WTC11 (cell line): ENCODE measurements at regions not wholly inside any gene's neighbourhood (a gene's known extent, or its start where the extent isn't known, plus 50 kb on each side); places are given as distances from the start of the nearest gene placed in this dataset.

Experiments
- ATAC-seq: fragments of 200-7000 bp; cut with Tn5 transposase; 2 replicates; pipeline ENCODE4 v1.10.0; 2021; ENCODE audit warnings: mild to moderate bottlenecking, moderate library complexity
- CTCF ChIA-PET: fragments of 300-600 bp; sonication (Branson Sonifier 250); formaldehyde crosslinking; loops from one replicate; lab custom pipeline; 2021; ENCODE audit warnings: antibody characterized with exemption; lab: Charles Lee
- POLR2A ChIA-PET: fragments of 350-600 bp; sonication (Branson Sonifier 250); formaldehyde crosslinking; loops from one replicate; lab custom pipeline; 2021; ENCODE audit warnings: antibody characterized with exemption; lab: Charles Lee
- DNase-seq: peaks from one replicate; pipeline ENCODE4 v3.0.0; 2021; ENCODE audit warnings: low spot score
- H3K27ac Mint-ChIP-seq: 2 replicates; pipeline ENCODE4 v1.8.0; 2021; ENCODE audit warnings: mixed read lengths
- H3K27me3 Mint-ChIP-seq: 2 replicates; pipeline ENCODE4 v1.8.0; 2021; ENCODE audit warnings: low read depth, mild to moderate bottlenecking, moderate library complexity, mixed read lengths
- H3K36me3 Mint-ChIP-seq: 2 replicates; pipeline ENCODE4 v1.8.0; 2021; ENCODE audit warnings: mixed read lengths
- H3K4me1 Mint-ChIP-seq: 2 replicates; pipeline ENCODE4 v1.8.0; 2022; ENCODE audit warnings: mixed read lengths
- H3K4me3 Mint-ChIP-seq: 2 replicates; pipeline ENCODE4 v1.8.0; 2021; ENCODE audit warnings: mild to moderate bottlenecking, moderate library complexity, mixed read lengths
- H3K9me3 Mint-ChIP-seq: 2 replicates; pipeline ENCODE4 v1.8.0; 2021; ENCODE audit warnings: mixed read lengths
- CREB1 ChIP-seq: sonication (generic); formaldehyde crosslinking; IDR thresholded peaks from 2 replicates; pipeline ENCODE4 v1.8.0; 2023; ENCODE audit warnings: mild to moderate bottlenecking, missing genetic modification reagents
- CREM ChIP-seq: sonication (generic); formaldehyde crosslinking; IDR thresholded peaks from 2 replicates; pipeline ENCODE4 v1.8.1; 2022; ENCODE audit warnings: mild to moderate bottlenecking, missing genetic modification reagents, moderate library complexity
- FOXP1 ChIP-seq: sonication (generic); formaldehyde crosslinking; IDR thresholded peaks from 2 replicates; pipeline ENCODE4 v1.8.0; 2022; ENCODE audit warnings: missing genetic modification reagents, mild to moderate bottlenecking, moderate library complexity, borderline replicate concordance
- JUN ChIP-seq: sonication (generic); formaldehyde crosslinking; IDR thresholded peaks from 2 replicates; pipeline ENCODE4 v1.8.0; 2023; ENCODE audit warnings: mild to moderate bottlenecking, missing genetic modification reagents
- MXD4 ChIP-seq: fragments of 250-450 bp; sonication (Bioruptor Pico); IDR thresholded peaks from 2 replicates; pipeline ENCODE4 v1.8.0; 2021; ENCODE audit warnings: mild to moderate bottlenecking, moderate library complexity, borderline replicate concordance
- NR2C2 ChIP-seq: sonication (generic); formaldehyde crosslinking; IDR thresholded peaks from 2 replicates; pipeline ENCODE4 v1.8.0; 2022; ENCODE audit warnings: mild to moderate bottlenecking, missing genetic modification reagents
- PRRX2 ChIP-seq: fragments of 250-450 bp; sonication (Bioruptor Pico); IDR thresholded peaks from 2 replicates; pipeline ENCODE4 v1.8.0; 2021; ENCODE audit warnings: mild to moderate bottlenecking
- RORB ChIP-seq: fragments of 250-450 bp; sonication (Bioruptor Pico); IDR thresholded peaks from 2 replicates; pipeline ENCODE4 v1.9.0; 2021; ENCODE audit warnings: mild to moderate bottlenecking
- SP1 ChIP-seq: sonication (generic); formaldehyde crosslinking; conservative IDR thresholded peaks from 2 replicates; pipeline ENCODE4 v1.8.1; 2022; ENCODE audit warnings: missing genetic modification reagents
- TEAD4 ChIP-seq: sonication (generic); formaldehyde crosslinking; IDR thresholded peaks from 2 replicates; pipeline ENCODE4 v1.8.0; 2022; ENCODE audit warnings: mild to moderate bottlenecking, missing genetic modification reagents
- ZNF121 ChIP-seq: sonication (generic); formaldehyde crosslinking; IDR thresholded peaks from 2 replicates; pipeline ENCODE4 v1.8.0; 2023; ENCODE audit warnings: missing genetic modification reagents
- ZNF138 ChIP-seq: sonication (generic); formaldehyde crosslinking; conservative IDR thresholded peaks from 2 replicates; pipeline ENCODE4 v1.8.1; 2022; ENCODE audit warnings: mild to moderate bottlenecking, moderate library complexity, missing genetic modification reagents
- ZNF232 ChIP-seq: sonication (generic); formaldehyde crosslinking; IDR thresholded peaks from 2 replicates; pipeline ENCODE4 v1.8.0; 2022; ENCODE audit warnings: mild to moderate bottlenecking, missing genetic modification reagents
- TF ChIP-seq, protein P1 (sequence below): sonication (generic); formaldehyde crosslinking; IDR thresholded peaks from 2 replicates; pipeline ENCODE4 v1.8.0; 2022; ENCODE audit warnings: mild to moderate bottlenecking, missing genetic modification reagents
- TF ChIP-seq, protein P2 (sequence below): sonication (generic); formaldehyde crosslinking; IDR thresholded peaks from 2 replicates; pipeline ENCODE4 v1.8.0; 2022; ENCODE audit warnings: mild to moderate bottlenecking, missing genetic modification reagents
- TF ChIP-seq, protein P3 (sequence below): fragments of 250-450 bp; sonication (Bioruptor Pico); IDR thresholded peaks from 2 replicates; pipeline ENCODE4 v1.9.0; 2021; ENCODE audit warnings: mild to moderate bottlenecking
- TF ChIP-seq, protein P4 (sequence below): fragments of 250-450 bp; sonication (Bioruptor Pico); IDR thresholded peaks from 2 replicates; pipeline ENCODE4 v1.8.0; 2021; ENCODE audit warnings: mild to moderate bottlenecking
- TF ChIP-seq, protein P5 (sequence below): sonication (generic); formaldehyde crosslinking; IDR thresholded peaks from 2 replicates; pipeline ENCODE4 v1.8.1; 2023; ENCODE audit warnings: mild to moderate bottlenecking, missing genetic modification reagents, moderate library complexity
- TF ChIP-seq, protein P6 (sequence below): sonication (generic); formaldehyde crosslinking; IDR thresholded peaks from 2 replicates; pipeline ENCODE4 v1.8.1; 2023; ENCODE audit warnings: mild to moderate bottlenecking, missing genetic modification reagents, borderline replicate concordance
- TF ChIP-seq, protein P7 (sequence below): sonication (generic); formaldehyde crosslinking; IDR thresholded peaks from 2 replicates; pipeline ENCODE4 v1.8.0; 2023; ENCODE audit warnings: mild to moderate bottlenecking, missing genetic modification reagents
- TF ChIP-seq, protein P8 (sequence below): sonication (generic); formaldehyde crosslinking; IDR thresholded peaks from 2 replicates; pipeline ENCODE4 v1.8.0; 2022; ENCODE audit warnings: mild to moderate bottlenecking, missing genetic modification reagents

DNA sequence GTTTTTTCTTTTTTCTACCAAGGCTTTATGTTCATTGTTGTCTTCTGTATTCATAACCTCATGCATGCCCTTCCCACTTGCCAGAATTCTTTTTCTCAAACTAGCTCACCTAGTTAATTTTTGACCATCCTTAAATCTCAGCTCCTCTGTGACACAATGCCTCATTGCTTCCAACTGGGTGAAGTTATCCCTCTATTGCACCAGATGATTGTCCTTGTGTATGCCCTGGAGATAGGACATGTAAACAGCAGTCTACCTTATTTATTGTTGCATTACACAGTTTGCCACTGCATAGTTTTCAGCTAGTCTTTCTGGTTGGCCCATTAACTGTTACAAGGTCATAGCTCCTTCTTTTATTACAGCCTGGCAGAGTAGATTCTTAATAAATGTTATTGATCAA, 763.1 kb upstream of the COBL start:
- DNase-seq, result no peak
- peaks cover 15% of the 10 kb centered on the region for H3K4me1 Mint-ChIP-seq
- H3K4me3 Mint-ChIP-seq, result no peak overlapping the region
- TF ChIP-seq JUN (no peak), SP1 (no peak), RORB (CRISPR knock-in tag) (no peak), ZNF138 (no peak), ZNF232 (CRISPR knock-in tag) (no peak)
- TF ChIP-seq, protein P1, sequence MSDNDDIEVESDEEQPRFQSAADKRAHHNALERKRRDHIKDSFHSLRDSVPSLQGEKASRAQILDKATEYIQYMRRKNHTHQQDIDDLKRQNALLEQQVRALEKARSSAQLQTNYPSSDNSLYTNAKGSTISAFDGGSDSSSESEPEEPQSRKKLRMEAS (CRISPR knock-in tag), result no peak
- TF ChIP-seq, protein P2, sequence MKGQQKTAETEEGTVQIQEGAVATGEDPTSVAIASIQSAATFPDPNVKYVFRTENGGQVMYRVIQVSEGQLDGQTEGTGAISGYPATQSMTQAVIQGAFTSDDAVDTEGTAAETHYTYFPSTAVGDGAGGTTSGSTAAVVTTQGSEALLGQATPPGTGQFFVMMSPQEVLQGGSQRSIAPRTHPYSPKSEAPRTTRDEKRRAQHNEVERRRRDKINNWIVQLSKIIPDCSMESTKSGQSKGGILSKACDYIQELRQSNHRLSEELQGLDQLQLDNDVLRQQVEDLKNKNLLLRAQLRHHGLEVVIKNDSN (CRISPR knock-in tag), result no peak
- TF ChIP-seq, all 79 proteins: peak for 0
- ChIA-PET CTCF (no interaction called here), POLR2A (no interaction called here)
- Mint-ChIP-seq H3K36me3 (peaks cover 2% of the 10 kb centered on the region; the same call in 1 of the 2 replicates), H3K27me3 (no peaks in the 10 kb centered on the region), H3K27ac (no peak overlapping the region), H3K9me3 (peaks cover 15% of the 10 kb centered on the region)
- no peak for ATAC-seq

DNA sequence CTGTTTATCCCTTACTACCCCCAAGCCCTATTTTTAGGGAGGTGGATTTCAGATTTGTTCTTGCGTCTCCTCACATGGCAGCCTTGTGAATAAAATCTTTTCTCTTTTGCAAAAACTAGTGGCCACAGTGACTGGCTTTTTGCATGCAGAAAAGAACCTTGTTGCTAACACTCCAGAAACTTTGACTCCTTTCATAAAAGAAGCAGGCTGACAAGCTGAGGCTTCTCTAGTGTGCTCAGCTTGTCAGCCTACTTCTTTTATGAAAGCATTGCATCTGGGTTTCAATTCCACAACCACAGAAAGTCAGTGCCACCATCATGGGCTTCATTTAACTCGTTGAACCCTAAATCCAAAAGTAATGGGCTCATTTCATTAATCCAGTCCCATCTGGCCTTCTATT, 761.0 kb upstream of the COBL start:
- Mint-ChIP-seq H3K4me3 (no peak overlapping the region), H3K36me3 (peaks cover 2% of the 10 kb centered on the region; the same call in 1 of the 2 replicates), H3K27ac (no peak overlapping the region), H3K9me3 (peaks cover 15% of the 10 kb centered on the region), H3K4me1 (peaks cover 15% of the 10 kb centered on the region)
- CTCF ChIA-PET, result no interaction called here
- ATAC-seq (no peak), DNase-seq (no peak)
- POLR2A ChIA-PET, result no interaction called here
- TF ChIP-seq JUN (no peak), ZNF121 (CRISPR knock-in tag) (no peak), NR2C2 (CRISPR knock-in tag) (no peak), MXD4 (no peak), TEAD4 (CRISPR knock-in tag) (no peak), CREB1 (CRISPR knock-in tag) (no peak), CREM (CRISPR knock-in tag) (no peak), PRRX2 (CRISPR knock-in tag) (no peak), SP1 (no peak), FOXP1 (CRISPR knock-in tag) (no peak)
- TF ChIP-seq, protein P3, sequence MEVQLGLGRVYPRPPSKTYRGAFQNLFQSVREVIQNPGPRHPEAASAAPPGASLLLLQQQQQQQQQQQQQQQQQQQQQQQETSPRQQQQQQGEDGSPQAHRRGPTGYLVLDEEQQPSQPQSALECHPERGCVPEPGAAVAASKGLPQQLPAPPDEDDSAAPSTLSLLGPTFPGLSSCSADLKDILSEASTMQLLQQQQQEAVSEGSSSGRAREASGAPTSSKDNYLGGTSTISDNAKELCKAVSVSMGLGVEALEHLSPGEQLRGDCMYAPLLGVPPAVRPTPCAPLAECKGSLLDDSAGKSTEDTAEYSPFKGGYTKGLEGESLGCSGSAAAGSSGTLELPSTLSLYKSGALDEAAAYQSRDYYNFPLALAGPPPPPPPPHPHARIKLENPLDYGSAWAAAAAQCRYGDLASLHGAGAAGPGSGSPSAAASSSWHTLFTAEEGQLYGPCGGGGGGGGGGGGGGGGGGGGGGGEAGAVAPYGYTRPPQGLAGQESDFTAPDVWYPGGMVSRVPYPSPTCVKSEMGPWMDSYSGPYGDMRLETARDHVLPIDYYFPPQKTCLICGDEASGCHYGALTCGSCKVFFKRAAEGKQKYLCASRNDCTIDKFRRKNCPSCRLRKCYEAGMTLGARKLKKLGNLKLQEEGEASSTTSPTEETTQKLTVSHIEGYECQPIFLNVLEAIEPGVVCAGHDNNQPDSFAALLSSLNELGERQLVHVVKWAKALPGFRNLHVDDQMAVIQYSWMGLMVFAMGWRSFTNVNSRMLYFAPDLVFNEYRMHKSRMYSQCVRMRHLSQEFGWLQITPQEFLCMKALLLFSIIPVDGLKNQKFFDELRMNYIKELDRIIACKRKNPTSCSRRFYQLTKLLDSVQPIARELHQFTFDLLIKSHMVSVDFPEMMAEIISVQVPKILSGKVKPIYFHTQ (CRISPR knock-in tag), result no peak
- TF ChIP-seq, protein P4, sequence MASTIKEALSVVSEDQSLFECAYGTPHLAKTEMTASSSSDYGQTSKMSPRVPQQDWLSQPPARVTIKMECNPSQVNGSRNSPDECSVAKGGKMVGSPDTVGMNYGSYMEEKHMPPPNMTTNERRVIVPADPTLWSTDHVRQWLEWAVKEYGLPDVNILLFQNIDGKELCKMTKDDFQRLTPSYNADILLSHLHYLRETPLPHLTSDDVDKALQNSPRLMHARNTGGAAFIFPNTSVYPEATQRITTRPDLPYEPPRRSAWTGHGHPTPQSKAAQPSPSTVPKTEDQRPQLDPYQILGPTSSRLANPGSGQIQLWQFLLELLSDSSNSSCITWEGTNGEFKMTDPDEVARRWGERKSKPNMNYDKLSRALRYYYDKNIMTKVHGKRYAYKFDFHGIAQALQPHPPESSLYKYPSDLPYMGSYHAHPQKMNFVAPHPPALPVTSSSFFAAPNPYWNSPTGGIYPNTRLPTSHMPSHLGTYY (CRISPR knock-in tag), result no peak
- TF ChIP-seq, protein P5, sequence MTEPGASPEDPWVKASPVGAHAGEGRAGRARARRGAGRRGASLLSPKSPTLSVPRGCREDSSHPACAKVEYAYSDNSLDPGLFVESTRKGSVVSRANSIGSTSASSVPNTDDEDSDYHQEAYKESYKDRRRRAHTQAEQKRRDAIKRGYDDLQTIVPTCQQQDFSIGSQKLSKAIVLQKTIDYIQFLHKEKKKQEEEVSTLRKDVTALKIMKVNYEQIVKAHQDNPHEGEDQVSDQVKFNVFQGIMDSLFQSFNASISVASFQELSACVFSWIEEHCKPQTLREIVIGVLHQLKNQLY, result no peak
- TF ChIP-seq, protein P6, sequence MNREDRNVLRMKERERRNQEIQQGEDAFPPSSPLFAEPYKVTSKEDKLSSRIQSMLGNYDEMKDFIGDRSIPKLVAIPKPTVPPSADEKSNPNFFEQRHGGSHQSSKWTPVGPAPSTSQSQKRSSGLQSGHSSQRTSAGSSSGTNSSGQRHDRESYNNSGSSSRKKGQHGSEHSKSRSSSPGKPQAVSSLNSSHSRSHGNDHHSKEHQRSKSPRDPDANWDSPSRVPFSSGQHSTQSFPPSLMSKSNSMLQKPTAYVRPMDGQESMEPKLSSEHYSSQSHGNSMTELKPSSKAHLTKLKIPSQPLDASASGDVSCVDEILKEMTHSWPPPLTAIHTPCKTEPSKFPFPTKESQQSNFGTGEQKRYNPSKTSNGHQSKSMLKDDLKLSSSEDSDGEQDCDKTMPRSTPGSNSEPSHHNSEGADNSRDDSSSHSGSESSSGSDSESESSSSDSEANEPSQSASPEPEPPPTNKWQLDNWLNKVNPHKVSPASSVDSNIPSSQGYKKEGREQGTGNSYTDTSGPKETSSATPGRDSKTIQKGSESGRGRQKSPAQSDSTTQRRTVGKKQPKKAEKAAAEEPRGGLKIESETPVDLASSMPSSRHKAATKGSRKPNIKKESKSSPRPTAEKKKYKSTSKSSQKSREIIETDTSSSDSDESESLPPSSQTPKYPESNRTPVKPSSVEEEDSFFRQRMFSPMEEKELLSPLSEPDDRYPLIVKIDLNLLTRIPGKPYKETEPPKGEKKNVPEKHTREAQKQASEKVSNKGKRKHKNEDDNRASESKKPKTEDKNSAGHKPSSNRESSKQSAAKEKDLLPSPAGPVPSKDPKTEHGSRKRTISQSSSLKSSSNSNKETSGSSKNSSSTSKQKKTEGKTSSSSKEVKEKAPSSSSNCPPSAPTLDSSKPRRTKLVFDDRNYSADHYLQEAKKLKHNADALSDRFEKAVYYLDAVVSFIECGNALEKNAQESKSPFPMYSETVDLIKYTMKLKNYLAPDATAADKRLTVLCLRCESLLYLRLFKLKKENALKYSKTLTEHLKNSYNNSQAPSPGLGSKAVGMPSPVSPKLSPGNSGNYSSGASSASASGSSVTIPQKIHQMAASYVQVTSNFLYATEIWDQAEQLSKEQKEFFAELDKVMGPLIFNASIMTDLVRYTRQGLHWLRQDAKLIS (CRISPR knock-in tag), result no peak
- TF ChIP-seq, protein P7, sequence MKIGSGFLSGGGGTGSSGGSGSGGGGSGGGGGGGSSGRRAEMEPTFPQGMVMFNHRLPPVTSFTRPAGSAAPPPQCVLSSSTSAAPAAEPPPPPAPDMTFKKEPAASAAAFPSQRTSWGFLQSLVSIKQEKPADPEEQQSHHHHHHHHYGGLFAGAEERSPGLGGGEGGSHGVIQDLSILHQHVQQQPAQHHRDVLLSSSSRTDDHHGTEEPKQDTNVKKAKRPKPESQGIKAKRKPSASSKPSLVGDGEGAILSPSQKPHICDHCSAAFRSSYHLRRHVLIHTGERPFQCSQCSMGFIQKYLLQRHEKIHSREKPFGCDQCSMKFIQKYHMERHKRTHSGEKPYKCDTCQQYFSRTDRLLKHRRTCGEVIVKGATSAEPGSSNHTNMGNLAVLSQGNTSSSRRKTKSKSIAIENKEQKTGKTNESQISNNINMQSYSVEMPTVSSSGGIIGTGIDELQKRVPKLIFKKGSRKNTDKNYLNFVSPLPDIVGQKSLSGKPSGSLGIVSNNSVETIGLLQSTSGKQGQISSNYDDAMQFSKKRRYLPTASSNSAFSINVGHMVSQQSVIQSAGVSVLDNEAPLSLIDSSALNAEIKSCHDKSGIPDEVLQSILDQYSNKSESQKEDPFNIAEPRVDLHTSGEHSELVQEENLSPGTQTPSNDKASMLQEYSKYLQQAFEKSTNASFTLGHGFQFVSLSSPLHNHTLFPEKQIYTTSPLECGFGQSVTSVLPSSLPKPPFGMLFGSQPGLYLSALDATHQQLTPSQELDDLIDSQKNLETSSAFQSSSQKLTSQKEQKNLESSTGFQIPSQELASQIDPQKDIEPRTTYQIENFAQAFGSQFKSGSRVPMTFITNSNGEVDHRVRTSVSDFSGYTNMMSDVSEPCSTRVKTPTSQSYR (CRISPR knock-in tag), result no peak
- TF ChIP-seq, protein P1 (CRISPR knock-in tag), result no peak
- TF ChIP-seq, protein P8, sequence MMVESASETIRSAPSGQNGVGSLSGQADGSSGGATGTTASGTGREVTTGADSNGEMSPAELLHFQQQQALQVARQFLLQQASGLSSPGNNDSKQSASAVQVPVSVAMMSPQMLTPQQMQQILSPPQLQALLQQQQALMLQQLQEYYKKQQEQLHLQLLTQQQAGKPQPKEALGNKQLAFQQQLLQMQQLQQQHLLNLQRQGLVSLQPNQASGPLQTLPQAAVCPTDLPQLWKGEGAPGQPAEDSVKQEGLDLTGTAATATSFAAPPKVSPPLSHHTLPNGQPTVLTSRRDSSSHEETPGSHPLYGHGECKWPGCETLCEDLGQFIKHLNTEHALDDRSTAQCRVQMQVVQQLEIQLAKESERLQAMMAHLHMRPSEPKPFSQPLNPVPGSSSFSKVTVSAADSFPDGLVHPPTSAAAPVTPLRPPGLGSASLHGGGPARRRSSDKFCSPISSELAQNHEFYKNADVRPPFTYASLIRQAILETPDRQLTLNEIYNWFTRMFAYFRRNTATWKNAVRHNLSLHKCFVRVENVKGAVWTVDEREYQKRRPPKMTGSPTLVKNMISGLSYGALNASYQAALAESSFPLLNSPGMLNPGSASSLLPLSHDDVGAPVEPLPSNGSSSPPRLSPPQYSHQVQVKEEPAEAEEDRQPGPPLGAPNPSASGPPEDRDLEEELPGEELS (CRISPR knock-in tag), result no peak
- TF ChIP-seq, all 79 proteins: peak for 0
- H3K27me3 Mint-ChIP-seq, result no peaks in the 10 kb centered on the region
